DND-41 (cell line): ENCODE measurements at regions not wholly inside any gene's neighbourhood (a gene's known extent, or its start where the extent isn't known, plus 50 kb on each side); places are given as distances from the start of the nearest gene placed in this dataset.

Source experiments
- ATAC-seq: fragments of 200-7000 bp; cut with Tn5 transposase; 3 replicates; pipeline ENCODE4 v1.9.1; 2021; ENCODE audit warnings: low read depth; ENCODE audit not compliant: insufficient read depth
- DNase-seq: peaks from one replicate; pipeline ENCODE4 v3.0.0-alpha.2; 2020
- H2AFZ ChIP-seq: 2 replicates; pipeline ENCODE4 v1.6.0; 2012; ENCODE audit warnings: low read depth, low read length
- H3K27ac ChIP-seq: 2 replicates; pipeline ENCODE4 v1.5.1; 2012; ENCODE audit warnings: low read length, inconsistent platforms
- H3K27me3 ChIP-seq: fragments of 200-600 bp; sonication (generic); 2 replicates; pipeline ENCODE4 v1.6.0; 2012; ENCODE audit warnings: low read length, mild to moderate bottlenecking, inconsistent platforms; ENCODE audit not compliant: insufficient read depth, poor library complexity
- H3K36me3 ChIP-seq: 2 replicates; pipeline ENCODE4 v1.5.1; 2012; ENCODE audit warnings: low read length, inconsistent platforms; ENCODE audit not compliant: insufficient read depth
- H3K4me1 ChIP-seq: 2 replicates; pipeline ENCODE4 v1.5.1; 2012; ENCODE audit warnings: mild to moderate bottlenecking, low read length; ENCODE audit not compliant: insufficient read depth
- H3K4me2 ChIP-seq: 2 replicates; pipeline ENCODE4 v1.6.0; 2012; ENCODE audit warnings: mild to moderate bottlenecking, moderate library complexity, low read length, inconsistent platforms; ENCODE audit not compliant: insufficient read depth
- H3K4me3 ChIP-seq, 2 experiments: fragments of 200-600 bp in 1 of 2; shearing (Covaris generic) in 1 of 2; 2 replicates each; pipeline ENCODE4 v1.5.1; 2012 to 2016; ENCODE audit warnings: inconsistent platforms in 2 of 2, low read length in 2 of 2, mild to moderate bottlenecking in 2 of 2, low read depth in 1 of 2, moderate library complexity in 1 of 2
- H3K79me2 ChIP-seq: 2 replicates; pipeline ENCODE4 v1.6.0; 2012; ENCODE audit warnings: low read length, inconsistent platforms; ENCODE audit not compliant: insufficient read depth
- H3K9ac ChIP-seq: 2 replicates; pipeline ENCODE4 v1.6.0; 2012; ENCODE audit warnings: low read depth, mild to moderate bottlenecking, inconsistent platforms, low read length, moderate library complexity
- H3K9me3 ChIP-seq: 2 replicates; pipeline ENCODE4 v1.5.1; 2012; ENCODE audit warnings: low read length, moderate library complexity, mild to moderate bottlenecking, inconsistent platforms; ENCODE audit not compliant: insufficient read depth, severe bottlenecking
- H4K20me1 ChIP-seq: 2 replicates; pipeline ENCODE4 v1.6.0; 2012; ENCODE audit warnings: low read length; ENCODE audit not compliant: insufficient read depth
- CTCF ChIP-seq: IDR thresholded peaks from 2 replicates; pipeline ENCODE4 v1.5.1; 2012; ENCODE audit warnings: borderline replicate concordance, low read length, moderate library complexity, mild to moderate bottlenecking; ENCODE audit not compliant: poor library complexity, severe bottlenecking; ENCODE audit errors: extremely low read depth
- EZH2 ChIP-seq: IDR thresholded peaks from 3 replicates; pipeline ENCODE4 v1.6.1; 2012; ENCODE audit warnings: borderline replicate concordance, low read depth, mild to moderate bottlenecking, moderate library complexity, low read length, inconsistent platforms; ENCODE audit not compliant: severe bottlenecking

- Histone ChIP-seq H3K27ac (no peak overlapping the region), H3K79me2 (no peaks in the 10 kb centered on the region), H3K4me1 (no peaks in the 10 kb centered on the region), H3K4me3 (no peak overlapping the region), H3K4me2 (no peak overlapping the region), H3K9ac (no peak overlapping the region), H3K36me3 (no peaks in the 10 kb centered on the region), H3K27me3 (peaks cover 7% of the 10 kb centered on the region), H4K20me1 (no peaks in the 10 kb centered on the region), H3K9me3 (no peaks in the 10 kb centered on the region), H2AFZ (no peak overlapping the region)
- no peak for ATAC-seq
- no peak for DNase-seq
- TF ChIP-seq EZH2 (no peak), CTCF (no peak)
Observed at GRCh38 chr18:43581936-43582519, 304.7 kb upstream of the SYT4 start.

- H3K4me3 ChIP-seq = no peak overlapping the region
- DNase-seq (no peak), ATAC-seq (peak; percentile 78)
- H3K9ac ChIP-seq = no peak overlapping the region
- TF ChIP-seq EZH2 (no peak), CTCF (peak; percentile 78)
- H3K79me2 ChIP-seq = no peaks in the 10 kb centered on the region
- H4K20me1 ChIP-seq = no peaks in the 10 kb centered on the region
- H3K36me3 ChIP-seq = no peaks in the 10 kb centered on the region
- no peaks in the 10 kb centered on the region for H3K9me3 ChIP-seq
- peaks cover 4% of the 10 kb centered on the region for H3K27me3 ChIP-seq
- H3K4me2 ChIP-seq = no peak overlapping the region
- H2AFZ ChIP-seq = no peak overlapping the region
- no peaks in the 10 kb centered on the region for H3K4me1 ChIP-seq
- no peak overlapping the region for H3K27ac ChIP-seq
Observed at GRCh38 chr18:43587538-43588153, 310.4 kb upstream of the SYT4 start.

GRCh38 chr18:43588838-43589237 is 311.5 kb upstream of the SYT4 start:
- no peak overlapping the region for H3K27ac ChIP-seq
- TF ChIP-seq CTCF = no peak
- no peak for TF ChIP-seq EZH2
- no peaks in the 10 kb centered on the region for H3K27me3 ChIP-seq

More at GRCh38 chr18:43588838-43589237, 311.5 kb upstream of the SYT4 start:
- DNase-seq (no peak), ATAC-seq (no peak)
- Histone ChIP-seq H3K4me3 (no peak overlapping the region), H3K4me2 (no peak overlapping the region), H2AFZ (peak overlapping the region; percentile 45; the same call in 1 of the 2 replicates), H3K9me3 (no peaks in the 10 kb centered on the region), H3K4me1 (no peaks in the 10 kb centered on the region), H3K9ac (no peak overlapping the region), H4K20me1 (no peaks in the 10 kb centered on the region), H3K36me3 (no peaks in the 10 kb centered on the region), H3K79me2 (no peaks in the 10 kb centered on the region)
